ENCODE measurements at regions not wholly inside any gene's neighbourhood (a gene's known extent, or its start where the extent isn't known, plus 50 kb on each side); places are given as distances from the start of the nearest gene placed in this dataset.

GRCh38 chr1:87176087-87176486 lies 152.6 kb upstream of the LMO4 start:
- Histone ChIP-seq H3K9me3 (ENCODE audit: control insufficient read depth in 2 of 2, insufficient read depth in 1 of 2, low read depth in 1 of 2, low read length in 1 of 2) (no peaks in the 10 kb centered on the region), H3K27ac (ENCODE audit: low read depth in 1 of 3, low read length in 2 of 3) (no peak overlapping the region), H3K4me3 (ENCODE audit: low read depth in 1 of 3, low read length in 3 of 3) (no peak overlapping the region), H3K36me3 (ENCODE audit: control insufficient read depth in 3 of 3, insufficient read depth in 2 of 3, low read depth in 1 of 3, low read length in 3 of 3) (no peaks in the 10 kb centered on the region), H3K27me3 (ENCODE audit: control insufficient read depth in 3 of 3, insufficient read depth in 3 of 3, low read length in 3 of 3) (peaks cover 0 to 9% (median 0%) of the 10 kb centered on the region in 3 donors), H3K4me1 (ENCODE audit: control insufficient read depth in 3 of 3, insufficient read depth in 2 of 3, low read depth in 1 of 3, low read length in 2 of 3) (no peaks in the 10 kb centered on the region)
- DNase-seq (no peak), FAIRE-seq (no peak)
- WGBS, 3 donors, result 60 to 76% (median 68%) methylated on average over 5 of the region's 5 CpGs

- no peak for FAIRE-seq
- Histone ChIP-seq H3K27ac (ENCODE audit: low read depth in 1 of 3, low read length in 2 of 3) (no peak overlapping the region), H3K4me1 (ENCODE audit: control insufficient read depth in 3 of 3, insufficient read depth in 2 of 3, low read depth in 1 of 3, low read length in 2 of 3) (no peaks in the 10 kb centered on the region), H3K27me3 (ENCODE audit: control insufficient read depth in 3 of 3, insufficient read depth in 3 of 3, low read length in 3 of 3) (peaks cover 0 to 9% (median 0%) of the 10 kb centered on the region in 3 donors), H3K4me3 (ENCODE audit: low read depth in 1 of 3, low read length in 3 of 3) (no peak overlapping the region), H3K36me3 (ENCODE audit: control insufficient read depth in 3 of 3, insufficient read depth in 2 of 3, low read depth in 1 of 3, low read length in 3 of 3) (no peaks in the 10 kb centered on the region), H3K9me3 (ENCODE audit: control insufficient read depth in 2 of 2, insufficient read depth in 1 of 2, low read depth in 1 of 2, low read length in 1 of 2) (no peaks in the 10 kb centered on the region)
- WGBS, 3 donors, result 43 to 56% (median 44%) methylated on average over 5 of the region's 5 CpGs
- no peak for DNase-seq
Measured at GRCh38 chr1:87176514-87176913, 152.2 kb upstream of the LMO4 start.

GRCh38 chr1:87178441-87178840 lies 150.2 kb upstream of the LMO4 start:
- Histone ChIP-seq H3K4me3 (ENCODE audit: low read depth in 1 of 3, low read length in 3 of 3) (no peak overlapping the region), H3K27ac (ENCODE audit: low read depth in 1 of 3, low read length in 2 of 3) (no peak overlapping the region), H3K27me3 (ENCODE audit: control insufficient read depth in 3 of 3, insufficient read depth in 3 of 3, low read length in 3 of 3) (peaks cover 0 to 9% (median 0%) of the 10 kb centered on the region in 3 donors), H3K4me1 (ENCODE audit: control insufficient read depth in 3 of 3, insufficient read depth in 2 of 3, low read depth in 1 of 3, low read length in 2 of 3) (no peaks in the 10 kb centered on the region), H3K9me3 (ENCODE audit: control insufficient read depth in 2 of 2, insufficient read depth in 1 of 2, low read depth in 1 of 2, low read length in 1 of 2) (no peaks in the 10 kb centered on the region), H3K36me3 (ENCODE audit: control insufficient read depth in 3 of 3, insufficient read depth in 2 of 3, low read depth in 1 of 3, low read length in 3 of 3) (no peaks in the 10 kb centered on the region)
- DNase-seq (no peak), FAIRE-seq (no peak)
- WGBS, 3 donors, result 83 to 86% (median 85%) methylated on average over 4 of the region's 4 CpGs

GRCh38 chr1:87179076-87179810 lies 149.4 kb upstream of the LMO4 start:
- H3K36me3 ChIP-seq (ENCODE audit: control insufficient read depth in 3 of 3, insufficient read depth in 2 of 3, low read depth in 1 of 3, low read length in 3 of 3), result no peaks in the 10 kb centered on the region
- H3K27ac ChIP-seq (ENCODE audit: low read depth in 1 of 3, low read length in 2 of 3), result no peak overlapping the region
- no peak overlapping the region for H3K4me3 ChIP-seq (ENCODE audit: low read depth in 1 of 3, low read length in 3 of 3)
- FAIRE-seq, result no peak
- no peaks in the 10 kb centered on the region for H3K9me3 ChIP-seq (ENCODE audit: control insufficient read depth in 2 of 2, insufficient read depth in 1 of 2, low read depth in 1 of 2, low read length in 1 of 2)
- WGBS, 3 donors, result 79 to 81% (median 80%) methylated on average over 15 of the region's 15 CpGs
- H3K27me3 ChIP-seq (ENCODE audit: control insufficient read depth in 3 of 3, insufficient read depth in 3 of 3, low read length in 3 of 3), result peaks cover 0 to 9% (median 0%) of the 10 kb centered on the region in 3 donors
- no peak for DNase-seq
- no peaks in the 10 kb centered on the region for H3K4me1 ChIP-seq (ENCODE audit: control insufficient read depth in 3 of 3, insufficient read depth in 2 of 3, low read depth in 1 of 3, low read length in 2 of 3)

DNA sequence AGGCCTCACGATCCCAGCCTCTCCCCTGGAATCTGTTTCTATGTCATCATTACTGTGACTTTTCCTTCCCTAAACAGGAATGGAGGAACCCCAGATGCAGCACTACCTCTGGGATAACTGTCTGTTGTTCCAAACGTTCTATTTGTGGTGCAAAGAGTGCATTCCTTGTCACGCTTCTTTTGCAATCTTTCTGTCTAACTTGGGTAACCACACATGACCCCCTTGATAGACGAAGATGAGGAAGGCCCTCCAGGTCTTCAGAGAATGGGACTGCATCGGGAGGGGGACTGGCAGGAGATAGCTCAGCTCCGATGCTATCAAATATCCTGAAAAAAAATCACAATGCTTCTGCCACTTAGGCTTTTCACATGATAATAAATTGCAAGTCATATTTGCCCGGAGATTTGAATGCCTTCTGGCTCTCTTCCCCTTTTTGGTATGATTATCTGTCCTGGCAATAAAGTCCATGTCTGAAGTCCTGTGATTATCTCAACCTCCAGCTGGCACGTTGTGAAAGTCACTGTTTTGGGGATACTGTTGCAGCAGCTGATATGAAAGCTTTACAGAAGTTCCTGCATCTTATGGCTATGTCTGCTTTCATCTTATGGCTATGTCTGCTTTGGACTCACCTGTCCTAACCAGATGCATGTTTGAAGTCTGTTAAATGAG lies 148.7 kb upstream of the LMO4 start:
- FAIRE-seq (no peak), DNase-seq (no peak)
- H3K27ac ChIP-seq (ENCODE audit: low read depth in 1 of 3, low read length in 2 of 3), result no peak overlapping the region
- no peaks in the 10 kb centered on the region for H3K4me1 ChIP-seq (ENCODE audit: control insufficient read depth in 3 of 3, insufficient read depth in 2 of 3, low read depth in 1 of 3, low read length in 2 of 3)
- H3K9me3 ChIP-seq (ENCODE audit: control insufficient read depth in 2 of 2, insufficient read depth in 1 of 2, low read depth in 1 of 2, low read length in 1 of 2), result no peaks in the 10 kb centered on the region
- no peaks in the 10 kb centered on the region for H3K36me3 ChIP-seq (ENCODE audit: control insufficient read depth in 3 of 3, insufficient read depth in 2 of 3, low read depth in 1 of 3, low read length in 3 of 3)
- 44 to 57% (median 46%) methylated on average over 8 of the region's 8 CpGs for WGBS, 3 donors
- no peak overlapping the region for H3K4me3 ChIP-seq (ENCODE audit: low read depth in 1 of 3, low read length in 3 of 3)
- peaks cover 0 to 6% (median 0%) of the 10 kb centered on the region in 3 donors for H3K27me3 ChIP-seq (ENCODE audit: control insufficient read depth in 3 of 3, insufficient read depth in 3 of 3, low read length in 3 of 3)

GRCh38 chr1:87180682-87181081 lies 148.0 kb upstream of the LMO4 start:
- Histone ChIP-seq H3K27ac (ENCODE audit: low read depth in 1 of 3, low read length in 2 of 3) (no peak overlapping the region), H3K36me3 (ENCODE audit: control insufficient read depth in 3 of 3, insufficient read depth in 2 of 3, low read depth in 1 of 3, low read length in 3 of 3) (no peaks in the 10 kb centered on the region), H3K4me1 (ENCODE audit: control insufficient read depth in 3 of 3, insufficient read depth in 2 of 3, low read depth in 1 of 3, low read length in 2 of 3) (no peaks in the 10 kb centered on the region), H3K27me3 (ENCODE audit: control insufficient read depth in 3 of 3, insufficient read depth in 3 of 3, low read length in 3 of 3) (peaks cover 0 to 2% (median 0%) of the 10 kb centered on the region in 3 donors), H3K9me3 (ENCODE audit: control insufficient read depth in 2 of 2, insufficient read depth in 1 of 2, low read depth in 1 of 2, low read length in 1 of 2) (no peaks in the 10 kb centered on the region), H3K4me3 (ENCODE audit: low read depth in 1 of 3, low read length in 3 of 3) (no peak overlapping the region)
- FAIRE-seq (no peak), DNase-seq (no peak)
- WGBS, 3 donors, result 58 to 70% (median 69%) methylated on average over 3 of the region's 3 CpGs

GRCh38 chr1:87182611-87183010 lies 146.1 kb upstream of the LMO4 start:
- H3K4me1 ChIP-seq (ENCODE audit: control insufficient read depth in 3 of 3, insufficient read depth in 2 of 3, low read depth in 1 of 3, low read length in 2 of 3), result no peaks in the 10 kb centered on the region
- no peak overlapping the region for H3K4me3 ChIP-seq (ENCODE audit: low read depth in 1 of 3, low read length in 3 of 3)
- H3K9me3 ChIP-seq (ENCODE audit: control insufficient read depth in 2 of 2, insufficient read depth in 1 of 2, low read depth in 1 of 2, low read length in 1 of 2), result no peaks in the 10 kb centered on the region
- DNase-seq (no peak), FAIRE-seq (no peak)
- H3K27me3 ChIP-seq (ENCODE audit: control insufficient read depth in 3 of 3, insufficient read depth in 3 of 3, low read length in 3 of 3), result peaks cover 0 to 2% (median 0%) of the 10 kb centered on the region in 3 donors
- no peaks in the 10 kb centered on the region for H3K36me3 ChIP-seq (ENCODE audit: control insufficient read depth in 3 of 3, insufficient read depth in 2 of 3, low read depth in 1 of 3, low read length in 3 of 3)
- no peak overlapping the region for H3K27ac ChIP-seq (ENCODE audit: low read depth in 1 of 3, low read length in 2 of 3)

- Histone ChIP-seq H3K27me3 (ENCODE audit: control insufficient read depth in 3 of 3, insufficient read depth in 3 of 3, low read length in 3 of 3) (no peaks in the 10 kb centered on the region), H3K4me1 (ENCODE audit: control insufficient read depth in 3 of 3, insufficient read depth in 2 of 3, low read depth in 1 of 3, low read length in 2 of 3) (no peaks in the 10 kb centered on the region), H3K36me3 (ENCODE audit: control insufficient read depth in 3 of 3, insufficient read depth in 2 of 3, low read depth in 1 of 3, low read length in 3 of 3) (no peaks in the 10 kb centered on the region), H3K4me3 (ENCODE audit: low read depth in 1 of 3, low read length in 3 of 3) (no peak overlapping the region), H3K27ac (ENCODE audit: low read depth in 1 of 3, low read length in 2 of 3) (no peak overlapping the region), H3K9me3 (ENCODE audit: control insufficient read depth in 2 of 2, insufficient read depth in 1 of 2, low read depth in 1 of 2, low read length in 1 of 2) (no peaks in the 10 kb centered on the region)
- no peak for DNase-seq
- FAIRE-seq, result no peak
- 85 to 94% (median 87%) methylated on average over 4 of the region's 4 CpGs for WGBS, 3 donors
Measured at GRCh38 chr1:87185077-87185476, 143.6 kb upstream of the LMO4 start.

Measured in small intestine (tissue), 7 donors.